Activated CD8-positive, alpha-beta memory T cell treated with anti-CD3 and anti-CD28 coated beads, Interleukin-2, amount 50 U/mL, for 24 hours (primary cell): ENCODE measurements at regions not wholly inside any gene's neighbourhood (a gene's known extent, or its start where the extent isn't known, plus 50 kb on each side); places are given as distances from the start of the nearest gene placed in this dataset.

Source experiments
- DNase-seq: peaks from one replicate; pipeline ENCODE4 v3.0.0-alpha.2; 2020; ENCODE audit errors: extremely low read depth

DNA sequence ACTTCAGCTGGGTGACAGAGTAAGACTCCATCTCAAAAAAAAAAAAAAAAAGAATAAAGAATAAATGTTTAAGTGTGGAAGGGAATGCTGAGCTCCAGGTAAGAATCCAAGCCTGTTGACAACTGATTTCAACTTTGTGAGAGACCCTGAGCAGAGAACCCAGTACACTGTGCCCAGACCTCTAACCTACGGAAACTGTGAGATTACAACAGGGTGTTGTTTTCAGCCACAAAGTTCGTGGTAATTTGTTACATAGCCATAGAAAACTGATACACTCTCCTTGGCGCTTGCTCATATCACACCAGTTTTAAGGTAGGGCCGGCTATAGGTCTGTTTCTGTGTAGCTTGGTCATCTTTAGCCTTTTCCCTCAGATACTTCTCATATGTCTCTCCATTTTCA, 98.4 kb upstream of the PAPOLG start:
- DNase-seq: no peak

DNA sequence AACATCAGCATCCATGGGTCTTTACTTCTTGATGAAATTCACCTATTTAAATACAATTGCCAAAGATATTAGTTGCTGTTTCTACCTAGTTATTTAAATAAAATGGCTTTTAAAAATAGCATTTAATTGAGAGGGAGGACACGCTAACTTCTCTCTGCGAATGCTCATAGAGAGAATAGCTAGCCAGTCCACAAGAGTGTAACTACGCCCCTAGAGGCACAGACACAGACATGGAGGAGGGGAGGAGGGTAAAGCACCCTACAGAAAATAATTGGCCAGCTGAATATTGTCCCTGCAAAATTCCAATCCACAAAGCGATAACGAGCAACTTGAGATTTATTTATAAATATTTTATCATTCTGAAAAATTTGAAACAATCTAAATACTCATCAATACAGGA, 97.0 kb upstream of the PAPOLG start:
- DNase-seq: no peak

DNA sequence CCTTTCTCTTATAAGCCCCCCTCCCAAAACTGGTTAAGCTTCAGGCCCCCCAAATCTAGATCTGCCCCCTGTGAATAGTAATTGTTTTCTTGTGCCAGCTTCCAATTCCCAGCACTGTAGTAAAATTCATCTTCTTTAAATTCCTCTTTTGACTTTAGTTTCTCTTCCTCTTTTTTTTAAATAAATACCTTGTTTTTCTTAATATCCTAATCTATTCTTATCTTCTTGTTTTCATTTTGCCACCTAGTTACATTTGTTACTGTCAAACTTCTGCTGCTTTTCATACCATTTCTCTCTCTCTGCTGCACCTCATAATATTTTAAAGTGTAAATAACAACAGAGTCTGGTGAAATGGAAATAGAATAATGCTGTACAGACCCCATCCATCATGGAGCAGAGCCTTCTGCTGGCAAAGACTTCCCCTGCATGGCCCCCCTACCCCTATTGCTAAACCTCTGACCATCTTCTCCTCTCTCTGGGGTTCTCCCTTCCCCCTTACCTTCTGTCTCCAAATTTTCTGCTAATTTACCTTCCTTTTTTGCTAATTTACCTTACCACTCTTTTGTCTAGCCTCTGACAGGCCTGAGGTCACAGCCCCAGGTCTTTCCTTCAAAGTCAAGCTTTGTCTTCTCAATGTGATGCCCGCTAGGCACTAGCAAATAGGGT, 94.9 kb upstream of the PAPOLG start:
- no peak for DNase-seq

DNA sequence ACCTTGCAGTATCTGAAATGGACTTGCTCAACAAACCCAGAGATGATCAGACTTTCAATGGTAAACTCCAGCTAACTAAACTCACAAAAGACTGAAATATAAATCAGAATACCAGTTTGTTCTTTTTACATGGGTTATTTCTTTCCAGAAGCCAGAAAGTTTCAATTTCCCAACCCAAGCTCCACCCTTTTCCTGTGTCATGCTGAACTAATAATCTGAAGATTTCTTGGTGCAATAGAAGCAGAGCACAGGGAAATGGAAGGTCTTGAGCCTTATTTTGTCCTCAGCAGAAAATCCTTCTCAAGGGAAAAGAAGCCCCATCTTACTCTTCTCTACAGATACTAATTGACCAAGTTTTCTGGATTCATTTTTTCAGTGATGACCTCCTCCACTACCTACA, 93.3 kb upstream of the PAPOLG start:
- no peak for DNase-seq

DNA sequence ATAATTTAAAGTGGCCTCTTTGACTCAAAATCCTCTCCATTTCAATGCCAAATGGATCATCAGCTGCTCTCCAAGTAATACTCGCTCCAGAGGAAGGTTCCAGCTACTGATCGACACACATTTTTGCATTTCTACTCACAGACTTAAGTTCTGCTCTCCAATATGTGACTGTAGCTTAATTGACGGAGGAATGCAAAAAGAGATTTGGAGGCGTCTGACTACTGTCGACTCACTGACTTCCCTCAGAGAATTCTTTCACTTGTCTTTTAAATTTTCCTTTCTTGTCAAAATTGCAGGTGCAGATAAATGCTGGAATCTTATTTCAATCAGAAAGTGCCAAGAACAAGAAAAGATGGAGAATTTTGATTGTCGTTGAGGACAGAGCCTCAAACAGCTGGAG, 84.1 kb upstream of the PAPOLG start:
- DNase-seq: no peak

DNA sequence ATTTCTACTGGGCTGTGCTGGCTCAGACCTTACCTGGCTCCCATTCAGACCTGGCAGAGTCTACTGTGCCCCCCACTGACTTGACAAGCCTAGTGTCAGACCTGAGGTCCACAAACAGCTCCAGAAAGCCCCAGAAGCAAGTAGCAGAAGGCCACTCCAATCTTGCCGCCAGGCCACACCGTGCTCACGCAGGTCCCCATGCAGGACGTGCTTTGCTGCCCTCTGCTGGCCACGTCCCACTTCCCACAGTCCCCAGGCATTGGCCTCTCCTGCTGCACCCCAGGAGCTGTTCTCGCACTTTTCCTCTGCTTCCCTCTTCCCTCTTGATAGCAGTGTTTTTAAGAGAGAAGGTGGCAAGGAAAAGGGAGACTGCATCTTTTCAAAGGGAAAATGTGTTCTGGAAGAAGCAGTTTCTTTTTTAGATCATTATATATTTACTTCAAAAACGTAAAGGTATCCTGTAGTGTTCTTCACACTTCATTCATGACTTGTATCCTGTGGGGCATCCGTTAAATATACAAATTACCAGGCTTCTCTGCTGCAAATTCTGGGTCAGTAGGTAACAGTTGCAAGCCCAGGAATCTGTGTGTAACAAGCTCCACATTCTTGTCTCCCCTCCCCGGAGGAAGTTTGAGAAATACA, 81.4 kb upstream of the PAPOLG start:
- peak; percentile 54 for DNase-seq

DNA sequence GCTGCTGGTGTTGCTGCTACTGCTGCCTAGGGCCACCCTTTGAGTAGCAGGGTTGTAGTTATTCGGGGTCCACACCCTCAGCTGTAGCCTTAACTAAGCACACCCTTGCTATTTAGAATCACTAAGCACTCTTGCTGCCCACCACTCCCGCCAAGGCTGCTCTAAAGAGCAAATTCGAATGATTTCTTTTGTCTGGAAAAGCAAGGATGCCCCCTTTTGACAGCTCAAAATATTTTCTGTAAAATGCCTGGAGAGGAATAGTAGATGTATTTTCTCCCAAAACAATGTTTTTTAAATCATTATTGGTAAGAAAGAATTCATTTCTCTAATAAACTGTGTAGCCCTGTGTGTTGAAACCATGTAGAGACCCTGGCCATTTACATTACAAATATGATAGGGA, 80.8 kb upstream of the PAPOLG start:
- no peak for DNase-seq

DNA sequence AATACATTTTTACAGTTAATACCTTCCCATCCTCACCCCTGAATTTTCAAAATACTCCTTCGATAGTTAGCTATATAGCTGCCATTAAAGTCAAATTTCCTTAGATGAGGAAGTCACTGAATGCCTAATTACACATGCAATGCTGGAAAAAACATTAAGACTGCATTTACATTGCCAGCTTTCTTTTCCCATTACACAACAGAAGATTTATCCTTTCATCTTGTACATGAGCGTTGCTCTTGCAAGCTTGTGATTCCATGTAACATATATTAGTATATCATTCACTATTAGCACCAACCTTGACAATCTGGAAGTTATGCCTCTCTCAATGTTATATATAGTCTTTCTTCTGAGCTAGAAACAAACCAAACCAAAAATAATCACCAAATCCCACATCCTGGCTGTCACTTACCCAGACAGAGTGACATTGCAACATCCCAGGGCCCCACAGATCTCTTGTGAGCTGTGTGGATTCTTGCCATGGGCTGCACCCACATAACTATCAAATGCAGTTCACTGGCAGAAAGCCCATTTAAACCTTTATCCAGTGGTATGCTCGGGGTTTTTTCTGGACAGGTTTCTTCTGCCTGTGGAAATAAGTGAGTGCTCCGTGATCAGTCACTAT, 79.2 kb upstream of the PAPOLG start:
- no peak for DNase-seq

DNA sequence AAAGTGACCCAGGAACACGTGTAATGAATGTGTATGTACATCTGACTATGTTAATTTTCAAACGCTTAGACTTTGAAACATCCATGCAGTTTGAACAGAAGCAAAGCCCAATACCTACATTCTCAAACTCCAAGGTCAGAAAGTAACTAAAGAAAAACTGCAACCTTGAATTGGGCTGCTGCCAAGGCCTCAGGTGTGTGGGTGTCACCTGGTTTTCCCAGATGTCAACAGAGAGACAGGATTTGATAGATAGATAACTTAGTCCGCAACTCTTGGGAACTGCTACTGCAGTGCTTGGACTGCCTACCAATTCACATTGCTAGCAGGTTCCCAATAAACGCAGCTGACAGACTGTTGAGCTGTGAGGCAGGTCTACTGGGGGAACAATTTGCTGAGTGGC, 78.7 kb upstream of the PAPOLG start:
- DNase-seq: no peak

DNA sequence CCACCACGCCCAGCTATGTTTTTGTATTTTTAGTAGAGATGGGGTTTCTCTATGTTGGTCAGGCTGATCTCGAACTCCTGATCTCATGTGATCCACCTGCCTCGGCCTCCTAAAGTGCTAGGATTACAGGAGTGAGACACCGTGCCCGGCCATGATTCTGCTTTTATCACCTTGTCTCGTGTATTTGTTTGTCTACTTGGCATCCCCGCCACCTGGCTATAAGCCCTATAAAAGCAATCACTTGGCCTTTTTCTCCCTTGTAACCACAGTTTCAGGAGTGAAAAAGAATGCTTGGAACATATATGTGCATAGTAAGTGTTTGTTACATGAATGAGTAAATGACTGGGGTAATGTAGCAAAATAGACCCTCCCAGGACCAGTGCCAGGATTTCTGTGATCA, 77.5 kb upstream of the PAPOLG start:
- no peak for DNase-seq

DNA sequence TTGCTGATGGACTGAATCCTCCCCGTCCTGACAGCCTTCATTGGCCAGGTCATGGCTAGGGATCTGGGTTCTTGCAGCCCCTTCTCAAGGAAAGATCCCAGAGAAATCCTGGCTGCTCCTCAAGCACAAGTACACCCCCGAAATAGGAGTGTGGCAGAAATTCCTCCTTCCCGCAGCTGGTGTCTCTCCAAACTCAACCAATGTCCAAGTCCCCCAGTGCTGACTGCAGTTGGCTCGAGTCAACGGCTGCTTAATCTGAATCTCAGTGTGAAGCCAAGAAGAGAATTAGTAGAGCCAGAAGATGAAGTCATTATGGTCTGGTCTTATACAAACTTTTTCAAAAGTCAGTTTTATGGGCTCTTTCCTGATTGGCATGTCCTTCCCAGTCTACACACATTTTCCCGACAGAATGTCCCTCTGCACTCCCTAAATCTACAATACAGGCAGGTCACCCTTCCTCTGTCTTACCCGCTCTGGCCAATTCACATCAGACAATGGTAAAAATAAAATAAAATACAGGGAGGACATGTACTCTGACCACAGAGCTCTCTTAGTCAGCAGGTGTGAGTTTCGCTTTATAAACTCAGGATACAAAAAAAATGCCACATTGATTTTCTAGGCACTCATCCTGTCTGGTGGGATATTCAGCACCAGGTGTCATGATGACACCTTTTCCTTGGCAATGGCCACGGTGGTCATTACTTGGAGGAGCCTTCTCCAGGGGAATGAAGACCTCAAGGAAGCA, 76.9 kb upstream of the PAPOLG start:
- DNase-seq: no peak

DNA sequence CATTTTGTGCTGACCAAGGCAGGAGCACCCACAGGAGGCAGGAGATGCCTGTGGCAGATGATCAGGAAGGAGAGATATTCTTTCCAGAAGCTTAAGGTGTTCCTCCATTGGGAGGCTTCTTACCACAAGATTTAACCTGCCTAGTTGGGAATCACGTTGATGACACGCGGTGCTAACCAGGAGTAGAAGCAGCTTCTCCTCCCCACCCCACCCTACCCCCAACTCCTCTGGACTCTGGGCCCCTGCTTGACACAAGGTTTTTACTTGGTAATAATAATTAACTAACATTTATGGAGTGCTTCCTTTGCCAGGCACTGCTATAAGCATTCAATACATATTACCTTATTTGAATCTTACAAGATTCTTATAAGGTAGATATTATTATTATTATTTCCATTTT, 62.5 kb upstream of the PAPOLG start:
- no peak for DNase-seq

DNA sequence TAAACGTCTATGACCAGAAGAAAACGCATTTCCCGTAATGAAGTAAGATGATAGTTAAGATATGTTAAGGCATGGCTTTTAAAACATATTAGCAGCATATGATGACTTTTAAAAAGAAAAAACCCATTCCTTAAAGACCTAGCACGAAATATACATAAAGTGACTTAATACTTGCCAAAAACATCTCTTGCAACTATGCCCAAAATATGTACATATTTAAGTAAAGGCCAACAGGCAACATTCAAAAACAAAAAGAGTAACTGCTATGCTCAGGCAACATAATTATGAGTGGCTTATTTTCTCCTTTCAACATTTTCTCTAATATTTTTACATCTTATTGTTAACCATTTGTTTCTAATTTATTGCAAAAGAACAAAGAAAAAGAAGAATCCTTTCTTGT, 60.3 kb upstream of the PAPOLG start:
- DNase-seq: no peak

DNA sequence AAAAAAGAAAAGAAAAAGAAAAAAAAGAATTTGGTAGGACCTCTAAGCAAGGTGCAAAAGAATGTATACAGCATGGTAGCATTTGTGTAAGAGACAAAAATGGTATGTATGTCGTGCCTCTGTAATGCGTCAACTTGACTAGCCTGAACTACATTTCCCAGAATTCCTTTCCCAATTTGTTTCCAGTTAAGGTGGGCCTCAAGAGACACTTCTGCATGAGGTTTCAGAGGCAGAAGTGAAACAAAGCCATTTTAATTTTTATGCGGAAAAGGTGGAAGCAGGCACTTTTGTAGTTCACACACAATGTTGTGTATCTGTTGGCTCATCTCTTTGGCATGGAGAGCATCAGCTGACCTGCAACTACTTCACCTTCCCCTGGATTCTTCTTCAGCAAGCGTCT, 56.5 kb upstream of the PAPOLG start:
- DNase-seq: no peak

DNA sequence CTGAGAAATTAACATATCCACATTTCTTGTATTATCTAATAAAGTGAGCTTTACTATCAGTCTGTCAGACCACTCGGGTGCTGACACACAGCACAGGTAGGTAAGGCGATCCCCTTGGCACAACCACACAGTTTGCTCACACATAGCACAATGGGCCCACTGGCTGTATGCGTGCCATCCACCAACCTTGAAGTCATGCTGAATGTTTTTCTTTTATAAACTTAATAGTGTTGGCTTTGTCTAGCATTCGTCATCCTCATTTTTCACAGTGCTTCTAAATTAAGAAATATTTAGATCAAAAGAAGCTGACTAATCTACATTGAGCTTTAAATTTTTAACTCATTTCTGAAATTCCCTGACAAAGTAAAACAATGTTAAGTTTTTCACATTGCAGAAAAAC, 50.0 kb upstream of the PAPOLG start:
- no peak for DNase-seq
